GM18505 (cell line): ENCODE measurements at regions not wholly inside any gene's neighbourhood (a gene's known extent, or its start where the extent isn't known, plus 50 kb on each side); places are given as distances from the start of the nearest gene placed in this dataset.

ENCODE experiments used
- ATAC-seq: cut with Tn5 transposase; IDR thresholded peaks from one replicate; pipeline ENCODE4 v1.9.1; 2021; ENCODE audit not compliant: unreplicated experiment
- POLR2A ChIP-seq: IDR thresholded peaks from 4 replicates; pipeline ENCODE4 v1.6.1; 2011; ENCODE audit warnings: borderline replicate concordance; ENCODE audit not compliant: insufficient read depth, insufficient read length; ENCODE audit errors: extremely low read depth

DNA sequence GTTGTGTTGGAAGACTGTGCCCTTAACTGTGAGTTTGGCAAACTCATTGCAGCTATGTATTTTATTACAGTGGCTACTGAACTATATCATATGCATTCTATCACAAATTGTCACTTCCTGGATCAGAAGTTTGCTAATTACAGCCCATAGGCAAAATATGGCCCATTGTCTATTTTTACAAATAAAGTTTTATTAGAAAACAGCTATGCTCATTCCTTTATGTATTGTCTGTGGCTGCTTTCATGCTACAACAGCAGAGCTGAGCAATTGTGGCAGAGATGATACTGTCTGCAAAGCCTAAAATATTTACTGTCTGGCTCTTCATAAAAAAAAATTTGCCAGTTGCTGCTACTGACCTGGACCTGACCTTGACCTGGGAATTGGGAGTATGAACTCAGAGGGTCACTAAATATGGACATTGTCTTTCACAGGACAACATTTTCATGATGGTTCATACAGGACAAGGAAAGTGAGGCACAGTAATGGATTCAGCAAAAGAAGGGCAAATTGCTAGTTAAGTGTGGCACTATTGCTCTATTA is 316.9 kb downstream of the ZNF621 start:
- no peak for TF ChIP-seq POLR2A
- ATAC-seq = no peak

DNA sequence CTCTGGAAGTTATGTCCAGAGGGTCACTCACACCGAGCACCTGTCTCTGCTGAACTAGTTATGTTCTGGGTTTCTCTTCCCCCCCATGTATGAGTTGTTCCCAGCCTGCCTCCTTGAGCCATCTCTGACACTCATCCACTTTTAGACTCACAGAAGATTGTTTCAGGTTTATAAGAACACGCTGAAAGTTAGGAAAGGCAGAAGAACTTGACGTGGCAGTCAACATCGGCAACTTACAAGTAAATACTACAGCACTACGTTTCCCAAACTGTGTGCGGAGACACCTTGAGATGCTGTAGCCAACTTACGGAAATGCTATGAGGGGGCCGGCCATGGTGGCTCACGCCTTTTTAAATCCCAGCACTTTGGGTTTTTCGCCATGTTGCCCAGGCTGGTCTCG is 318.0 kb downstream of the ZNF621 start:
- ATAC-seq = no peak
- no peak for TF ChIP-seq POLR2A

DNA sequence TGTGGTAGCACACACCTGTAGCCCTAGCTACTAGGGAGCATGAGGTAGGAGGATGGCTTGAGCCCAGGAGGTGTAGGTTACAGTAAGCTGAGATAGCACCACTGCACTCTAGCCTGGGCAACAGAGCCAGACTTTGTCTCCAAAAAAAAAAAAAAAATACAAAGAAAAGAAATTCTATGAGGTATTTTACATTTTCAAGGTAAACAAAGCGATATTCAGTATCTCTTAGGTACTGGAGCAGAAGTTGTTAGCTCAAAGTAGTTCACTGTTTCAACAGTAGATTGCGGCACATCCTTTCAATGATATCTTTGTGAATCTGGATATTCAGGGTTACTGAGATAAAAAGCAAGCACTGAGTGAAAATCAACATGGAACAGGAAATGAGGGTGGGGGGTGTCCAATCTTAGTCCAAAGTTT is 318.5 kb downstream of the ZNF621 start:
- TF ChIP-seq POLR2A = no peak
- no peak for ATAC-seq

DNA sequence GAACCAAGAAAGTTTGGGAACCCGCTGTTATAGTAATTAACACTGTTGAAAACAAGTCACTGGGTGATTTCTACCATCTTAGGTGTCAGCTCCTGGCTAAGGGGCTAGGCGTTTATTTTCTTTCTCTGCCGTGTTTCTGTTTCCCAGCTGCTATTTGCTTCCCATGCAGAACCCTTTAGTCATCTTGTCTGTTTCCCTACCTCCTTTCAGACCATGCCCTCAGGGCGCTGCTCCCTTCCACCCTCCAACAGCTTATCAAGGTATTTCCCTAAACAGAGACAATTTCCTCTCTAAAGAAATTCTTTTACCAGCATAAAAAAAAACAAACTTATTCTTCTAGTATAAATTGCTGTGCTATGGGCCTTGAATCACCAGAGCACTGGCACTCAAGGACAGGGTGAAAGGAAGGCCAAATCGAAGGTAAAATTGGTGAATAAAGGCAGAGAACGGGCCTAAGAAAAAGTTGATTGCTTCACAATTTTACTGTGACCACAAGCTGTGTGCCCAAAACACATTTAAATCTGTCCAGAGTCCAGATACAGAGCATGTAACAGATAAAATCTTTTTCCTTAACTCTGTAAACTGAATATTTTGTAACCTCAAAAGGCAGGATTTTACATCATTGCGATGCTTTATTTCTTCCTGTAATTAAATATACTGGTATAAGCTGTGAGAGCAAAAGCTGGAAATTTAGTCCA is 319.2 kb downstream of the ZNF621 start:
- no peak for ATAC-seq
- TF ChIP-seq POLR2A = no peak

DNA sequence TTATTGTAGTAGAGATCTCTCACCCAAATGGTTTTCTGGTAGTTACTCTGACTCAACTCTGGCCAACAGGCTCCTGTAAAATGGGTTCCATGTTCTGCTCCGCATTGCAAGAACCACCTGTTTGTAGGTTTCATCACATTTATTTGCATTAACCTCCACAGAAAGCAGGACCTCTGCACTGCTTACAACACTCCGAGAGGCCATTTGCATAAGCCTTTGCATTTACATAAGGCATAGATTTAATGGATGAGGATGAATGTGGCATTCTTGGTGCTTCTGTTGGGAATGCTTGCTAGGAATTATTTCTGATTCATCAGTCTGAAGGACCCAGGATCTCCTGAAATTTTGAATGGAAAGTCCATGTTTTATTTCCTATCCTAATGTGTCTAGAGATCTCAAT is 320.1 kb downstream of the ZNF621 start:
- no peak for ATAC-seq
- TF ChIP-seq POLR2A = no peak

DNA sequence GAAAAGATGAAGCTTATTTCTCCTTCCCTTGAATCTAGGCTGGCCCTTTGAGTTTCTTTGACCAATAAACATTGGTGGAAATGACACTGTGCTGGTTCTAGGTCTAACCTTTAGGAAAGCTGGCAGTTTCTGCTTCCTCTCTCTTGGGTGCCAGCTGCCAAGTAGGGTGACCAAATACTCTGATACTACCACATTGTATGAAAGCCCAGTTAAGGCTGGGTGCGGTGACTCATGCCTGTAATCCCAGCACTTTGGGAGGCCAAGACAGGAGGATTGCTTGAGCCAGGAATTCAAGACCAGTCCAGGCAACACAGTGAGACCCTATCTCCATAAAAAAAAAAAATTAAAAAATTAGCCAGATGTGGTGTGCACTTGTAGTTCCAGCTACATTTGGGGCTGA is 320.7 kb downstream of the ZNF621 start:
- ATAC-seq = no peak
- TF ChIP-seq POLR2A = no peak

DNA sequence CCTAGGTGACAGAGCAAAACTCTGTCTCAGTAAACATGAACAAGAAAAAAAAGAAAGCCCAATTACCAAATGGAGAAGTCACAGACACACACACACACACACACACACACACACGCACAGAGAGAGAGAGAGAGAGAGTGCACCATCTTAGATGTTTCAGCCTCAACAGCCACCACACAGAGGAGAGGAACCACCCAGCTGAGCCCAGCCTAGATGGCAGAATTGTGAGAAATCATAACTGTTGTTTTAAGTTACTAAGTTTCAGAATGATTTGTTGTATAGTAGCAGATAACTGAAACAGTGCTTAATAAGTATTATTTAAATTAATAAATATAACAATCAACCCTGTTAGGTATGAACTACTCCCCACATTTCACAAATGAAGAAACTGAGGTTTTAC is 321.2 kb downstream of the ZNF621 start:
- no peak for TF ChIP-seq POLR2A
- ATAC-seq = no peak

DNA sequence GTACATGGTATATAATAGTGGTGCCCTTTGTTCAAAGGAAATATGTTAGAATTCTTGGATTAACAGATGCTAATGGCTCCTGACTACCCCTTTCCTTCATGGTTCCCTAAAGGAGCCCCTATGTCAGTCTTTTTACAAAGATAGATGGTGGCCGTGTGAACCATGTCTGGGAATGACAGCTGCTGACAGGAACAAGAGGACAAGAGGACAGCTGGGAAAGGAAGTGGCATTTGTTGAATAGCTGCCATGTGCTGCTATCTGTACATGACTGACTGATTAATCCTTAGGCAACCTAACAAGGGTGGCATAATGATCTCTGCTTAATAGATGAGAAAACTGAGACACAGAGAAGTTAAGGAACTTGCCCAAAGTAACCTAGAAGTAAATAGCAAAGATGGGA is 321.7 kb downstream of the ZNF621 start:
- no peak for TF ChIP-seq POLR2A
- ATAC-seq = no peak

DNA sequence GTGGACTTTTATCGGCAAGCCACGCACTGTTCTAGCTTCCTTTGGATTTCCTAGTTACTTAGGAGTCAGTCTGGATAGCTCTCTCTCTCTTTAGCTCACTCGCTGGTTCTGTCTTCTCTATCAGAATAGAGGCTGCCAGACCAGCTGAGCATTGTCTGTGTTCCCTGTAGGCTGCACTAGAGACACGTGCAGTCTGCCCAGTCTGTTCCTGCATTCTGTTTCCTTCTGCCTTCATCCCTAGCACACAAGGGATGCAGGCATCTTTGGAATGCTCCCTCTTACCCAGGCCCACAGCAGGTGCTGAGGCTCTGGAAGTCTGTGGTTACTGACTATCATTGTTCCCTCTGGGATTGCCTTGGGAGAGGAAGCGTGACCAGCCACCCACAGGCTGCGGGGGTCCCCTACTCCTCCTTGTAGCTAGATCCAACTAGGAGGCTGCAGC is 322.8 kb downstream of the ZNF621 start:
- no peak for ATAC-seq
- no peak for TF ChIP-seq POLR2A

DNA sequence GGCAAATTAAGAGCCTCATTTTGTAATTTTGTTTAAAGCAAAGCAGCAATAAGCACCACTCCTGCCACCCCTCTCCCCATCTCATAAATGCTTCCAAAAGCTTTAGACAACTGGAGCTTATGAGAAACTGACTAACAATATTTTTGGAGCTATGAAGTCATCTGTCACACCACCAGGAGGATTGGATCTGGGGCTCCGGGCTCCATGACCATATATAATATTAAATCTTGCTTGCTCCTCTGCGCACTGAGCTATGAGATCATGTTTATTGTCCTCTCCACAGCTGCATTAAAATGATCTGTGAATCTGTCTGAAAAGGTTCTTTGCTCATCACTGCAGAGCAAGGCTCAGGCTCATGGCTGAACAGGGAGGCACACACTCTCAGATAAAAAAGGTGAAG is 323.7 kb downstream of the ZNF621 start:
- no peak for ATAC-seq

DNA sequence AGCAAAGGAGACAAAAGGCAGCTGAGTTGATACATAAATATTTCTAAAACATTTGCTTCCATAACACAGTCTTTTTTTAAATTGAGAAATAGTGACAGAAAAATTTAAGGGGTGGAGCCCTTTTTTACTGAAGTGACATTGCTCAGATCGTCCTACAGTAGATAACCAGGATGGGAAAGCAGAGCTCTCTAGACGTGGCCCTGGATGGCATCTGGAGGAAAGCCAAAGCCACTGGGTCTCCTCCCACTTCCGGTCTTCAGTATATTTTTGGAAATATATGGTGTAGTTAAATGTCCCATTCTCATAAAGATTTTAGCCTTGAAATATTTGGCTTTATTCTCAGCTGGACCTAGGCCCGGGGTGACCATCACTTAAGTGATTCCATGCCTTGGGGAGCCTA is 326.1 kb downstream of the ZNF621 start:
- no peak for ATAC-seq
- no peak for TF ChIP-seq POLR2A

More for the DNA sequence above, 323.7 kb downstream of the ZNF621 start:
- TF ChIP-seq POLR2A = no peak

DNA sequence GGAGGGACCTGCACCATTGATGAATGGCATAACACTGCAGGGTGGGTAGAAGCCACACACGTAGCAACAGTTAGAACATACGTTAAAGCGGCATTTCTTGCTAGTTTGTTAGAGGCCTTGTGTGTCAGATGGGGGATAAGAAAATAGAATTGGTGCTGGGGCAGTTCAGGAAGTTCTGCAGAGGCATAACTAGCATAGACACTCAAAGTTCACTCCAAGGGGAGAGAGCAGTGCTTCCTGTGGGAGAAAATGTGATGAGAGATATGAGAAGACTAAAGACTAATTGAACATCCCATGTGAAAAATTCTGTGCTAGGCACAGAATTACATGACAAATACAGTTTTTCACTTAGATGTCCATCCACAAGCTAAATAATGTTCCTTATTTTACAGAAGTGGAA is 327.1 kb downstream of the ZNF621 start:
- ATAC-seq = no peak
- TF ChIP-seq POLR2A = no peak

DNA sequence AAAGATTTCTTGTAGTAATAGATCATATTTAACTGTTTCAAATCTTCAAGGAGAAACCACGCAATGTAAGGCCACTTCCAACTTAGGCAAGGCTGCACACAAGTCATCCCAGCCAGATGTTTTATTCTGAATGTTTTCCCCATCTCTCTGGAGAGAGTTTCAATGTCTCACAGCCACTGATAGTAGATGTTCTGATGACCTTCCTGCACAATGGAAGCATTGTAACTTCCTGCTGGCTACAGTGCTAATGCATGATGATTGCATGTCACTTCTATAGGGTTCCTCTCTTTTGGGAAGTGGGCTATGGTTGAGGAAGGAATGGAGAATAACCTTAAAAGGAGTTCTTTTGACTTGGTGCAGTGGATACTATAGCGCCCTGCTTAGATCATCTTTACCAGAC is 328.0 kb downstream of the ZNF621 start:
- ATAC-seq = no peak
- TF ChIP-seq POLR2A = no peak

DNA sequence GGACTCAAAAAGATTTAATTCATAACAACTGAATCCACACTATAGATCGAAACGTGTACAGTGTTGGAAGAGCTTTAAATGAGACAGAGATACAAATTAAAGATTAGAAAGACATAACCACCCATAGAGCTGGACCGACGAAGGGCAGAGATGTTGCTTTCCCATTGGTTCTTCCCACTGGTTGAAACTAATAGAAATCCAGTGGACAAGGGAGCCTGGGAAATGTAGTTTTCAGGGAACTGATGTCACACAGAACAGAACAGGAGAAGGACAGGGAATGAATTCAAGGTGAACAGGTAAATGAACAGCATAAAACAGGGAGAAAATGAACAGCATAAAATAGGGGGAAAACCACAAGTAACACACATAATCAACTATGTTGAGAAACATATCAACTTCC is 328.7 kb downstream of the ZNF621 start:
- no peak for ATAC-seq

More for the DNA sequence above, 328.7 kb downstream of the ZNF621 start:
- no peak for TF ChIP-seq POLR2A
